Upper lobe of left lung (tissue), 4 donors: ENCODE measurements at regions not wholly inside any gene's neighbourhood (a gene's known extent, or its start where the extent isn't known, plus 50 kb on each side); places are given as distances from the start of the nearest gene placed in this dataset.

Experiments used
- POLR2A ChIP-seq, 4 donors: fragments of 450-650 bp; IDR thresholded peaks; one replicate each; pipeline ENCODE4 v1.5.1; 2016 to 2017; ENCODE audit warnings: antibody characterized with exemption in 4 of 4, mild to moderate bottlenecking in 2 of 4
- POLR2AphosphoS5 ChIP-seq, 2 donors: sonication (generic); formaldehyde crosslinking; IDR thresholded peaks; one replicate each; pipeline ENCODE4 v1.5.1; 2017; ENCODE audit warnings: antibody characterized with exemption in 2 of 2
- TF ChIP-seq, protein P1 (sequence below), 6 experiments: fragments of 450-650 bp in 4 of 6; fragments of 200-600 bp in 2 of 6; sonication (generic) in 2 of 6; IDR thresholded peaks; one replicate each; pipeline ENCODE4 v1.5.1; 2016 to 2019; ENCODE audit warnings: antibody characterized with exemption in 6 of 6

DNA sequence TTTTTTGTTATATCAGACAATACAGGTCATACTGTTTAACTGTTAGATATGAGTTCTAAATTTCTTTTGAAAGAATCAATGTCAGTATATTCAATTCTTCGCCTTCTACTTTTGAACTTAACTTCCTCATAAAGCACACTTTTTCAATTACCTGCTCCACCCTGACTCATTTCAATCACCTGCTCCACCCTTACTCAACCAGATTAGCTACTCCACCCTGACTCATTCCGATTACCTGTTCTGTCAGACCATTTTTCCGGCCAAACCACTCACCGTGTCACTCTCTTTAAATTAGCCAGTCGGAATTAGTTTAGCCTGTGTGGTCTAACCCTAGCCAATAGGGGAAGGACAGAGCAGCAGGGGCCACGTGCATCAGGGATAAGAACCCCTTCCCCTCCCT lies 751.8 kb upstream of the POU3F4 start:
- TF ChIP-seq, protein P1, sequence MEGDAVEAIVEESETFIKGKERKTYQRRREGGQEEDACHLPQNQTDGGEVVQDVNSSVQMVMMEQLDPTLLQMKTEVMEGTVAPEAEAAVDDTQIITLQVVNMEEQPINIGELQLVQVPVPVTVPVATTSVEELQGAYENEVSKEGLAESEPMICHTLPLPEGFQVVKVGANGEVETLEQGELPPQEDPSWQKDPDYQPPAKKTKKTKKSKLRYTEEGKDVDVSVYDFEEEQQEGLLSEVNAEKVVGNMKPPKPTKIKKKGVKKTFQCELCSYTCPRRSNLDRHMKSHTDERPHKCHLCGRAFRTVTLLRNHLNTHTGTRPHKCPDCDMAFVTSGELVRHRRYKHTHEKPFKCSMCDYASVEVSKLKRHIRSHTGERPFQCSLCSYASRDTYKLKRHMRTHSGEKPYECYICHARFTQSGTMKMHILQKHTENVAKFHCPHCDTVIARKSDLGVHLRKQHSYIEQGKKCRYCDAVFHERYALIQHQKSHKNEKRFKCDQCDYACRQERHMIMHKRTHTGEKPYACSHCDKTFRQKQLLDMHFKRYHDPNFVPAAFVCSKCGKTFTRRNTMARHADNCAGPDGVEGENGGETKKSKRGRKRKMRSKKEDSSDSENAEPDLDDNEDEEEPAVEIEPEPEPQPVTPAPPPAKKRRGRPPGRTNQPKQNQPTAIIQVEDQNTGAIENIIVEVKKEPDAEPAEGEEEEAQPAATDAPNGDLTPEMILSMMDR (IDR thresholded peaks at IDR 0.05) = no peak
- TF ChIP-seq POLR2AphosphoS5 (IDR thresholded peaks at IDR 0.05) (no peak), POLR2A (IDR thresholded peaks at IDR 0.05) (no peak)
